Thyroid gland (tissue), 4 donors: ENCODE measurements at regions not wholly inside any gene's neighbourhood (a gene's known extent, or its start where the extent isn't known, plus 50 kb on each side); places are given as distances from the start of the nearest gene placed in this dataset.
A peak's percentile ranks its signal among the peaks of the same experiment; 100 is the strongest.

Experiments
- DNase-seq, 2 donors: peaks; one replicate each; pipeline ENCODE4 v3.0.0-alpha.2; 2019
- H3K27ac ChIP-seq, 3 donors: fragments of 200-600 bp; sonication (generic); 1 replicate in 2 of 3; 2 replicates in 1 of 3; pipeline ENCODE4 v1.5.1; 2016 to 2019; ENCODE audit warnings: mild to moderate bottlenecking in 1 of 3, moderate library complexity in 1 of 3
- H3K27me3 ChIP-seq: fragments of 200-600 bp; sonication (generic); one replicate; pipeline ENCODE4 v1.5.1; 2019
- H3K36me3 ChIP-seq, 2 donors: fragments of 200-600 bp; sonication (generic); one replicate each; pipeline ENCODE4 v1.5.1; 2016 to 2019
- H3K4me1 ChIP-seq, 2 donors: fragments of 200-600 bp; sonication (generic); one replicate each; pipeline ENCODE4 v1.5.1; 2017 to 2019
- H3K4me3 ChIP-seq, 3 donors: fragments of 200-600 bp; sonication (generic); replicated peaks in 1 of 3; 1 replicate in 2 of 3; 2 replicates in 1 of 3; pipeline ENCODE4 v1.5.1; 2016; ENCODE audit warnings: mild to moderate bottlenecking in 1 of 3
- H3K9me3 ChIP-seq: fragments of 200-600 bp; sonication (generic); one replicate; pipeline ENCODE4 v1.5.1; 2017
- POLR2A ChIP-seq, 2 donors: fragments of 450-650 bp; IDR thresholded peaks; one replicate each; pipeline ENCODE4 v1.6.1; 2017; ENCODE audit warnings: antibody characterized with exemption in 2 of 2, mild to moderate bottlenecking in 2 of 2, moderate library complexity in 1 of 2
- WGBS, 2 donors: methylation state at CpG; one replicate each; pipeline ENCODE4 v1.1.5; 2017; 5-methylcytosine and 5-hydroxymethylcytosine counted together
- intact Hi-C: fragments of 100-400 bp; cut with DNase I; formaldehyde crosslinking; loops from one replicate; pipeline ENCODE4 v1.15.1; 2023
- TF ChIP-seq, protein P1 (sequence below), 6 experiments: fragments of 200-600 bp in 3 of 6; fragments of 450-650 bp in 3 of 6; sonication (generic) in 3 of 6; IDR thresholded peaks; one replicate each; pipeline ENCODE4 v1.5.1; 2016 to 2019; ENCODE audit warnings: antibody characterized with exemption in 6 of 6, mild to moderate bottlenecking in 2 of 6, inconsistent platforms in 1 of 6, moderate library complexity in 1 of 6

DNA sequence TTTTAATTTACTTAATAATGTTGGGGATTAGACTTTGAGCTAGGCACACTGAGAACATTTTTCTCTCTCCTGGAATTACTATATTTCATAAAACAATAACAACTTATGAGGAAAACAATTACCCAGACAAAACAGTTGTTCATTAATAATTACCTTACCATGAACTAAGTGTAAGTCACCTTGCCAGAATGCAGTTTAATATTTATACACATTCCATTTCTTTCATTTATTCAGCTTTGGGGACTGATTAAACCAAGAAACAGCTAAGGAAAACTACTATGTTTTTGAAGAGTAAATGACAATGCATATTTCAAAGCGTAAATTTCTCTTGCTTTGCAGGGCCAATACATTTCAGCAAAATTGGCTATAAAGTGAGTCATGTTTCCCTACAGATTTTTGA is 616.2 kb downstream of the PRELID2 start:
- Histone ChIP-seq H3K27ac (no peak overlapping the region), H3K4me1 (no peaks in the 10 kb centered on the region), H3K9me3 (no peaks in the 10 kb centered on the region), H3K4me3 (no peak overlapping the region), H3K36me3 (no peaks in the 10 kb centered on the region), H3K27me3 (no peaks in the 10 kb centered on the region)
- TF ChIP-seq POLR2A (IDR thresholded peaks at IDR 0.05), result no peak
- TF ChIP-seq, protein P1, sequence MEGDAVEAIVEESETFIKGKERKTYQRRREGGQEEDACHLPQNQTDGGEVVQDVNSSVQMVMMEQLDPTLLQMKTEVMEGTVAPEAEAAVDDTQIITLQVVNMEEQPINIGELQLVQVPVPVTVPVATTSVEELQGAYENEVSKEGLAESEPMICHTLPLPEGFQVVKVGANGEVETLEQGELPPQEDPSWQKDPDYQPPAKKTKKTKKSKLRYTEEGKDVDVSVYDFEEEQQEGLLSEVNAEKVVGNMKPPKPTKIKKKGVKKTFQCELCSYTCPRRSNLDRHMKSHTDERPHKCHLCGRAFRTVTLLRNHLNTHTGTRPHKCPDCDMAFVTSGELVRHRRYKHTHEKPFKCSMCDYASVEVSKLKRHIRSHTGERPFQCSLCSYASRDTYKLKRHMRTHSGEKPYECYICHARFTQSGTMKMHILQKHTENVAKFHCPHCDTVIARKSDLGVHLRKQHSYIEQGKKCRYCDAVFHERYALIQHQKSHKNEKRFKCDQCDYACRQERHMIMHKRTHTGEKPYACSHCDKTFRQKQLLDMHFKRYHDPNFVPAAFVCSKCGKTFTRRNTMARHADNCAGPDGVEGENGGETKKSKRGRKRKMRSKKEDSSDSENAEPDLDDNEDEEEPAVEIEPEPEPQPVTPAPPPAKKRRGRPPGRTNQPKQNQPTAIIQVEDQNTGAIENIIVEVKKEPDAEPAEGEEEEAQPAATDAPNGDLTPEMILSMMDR (IDR thresholded peaks at IDR 0.05), result no peak
- no peak for DNase-seq
- WGBS, 2 donors, result 85 to 95% methylated on average over 1 of the region's 1 CpG
- intact Hi-C loops, result no loop called here

DNA sequence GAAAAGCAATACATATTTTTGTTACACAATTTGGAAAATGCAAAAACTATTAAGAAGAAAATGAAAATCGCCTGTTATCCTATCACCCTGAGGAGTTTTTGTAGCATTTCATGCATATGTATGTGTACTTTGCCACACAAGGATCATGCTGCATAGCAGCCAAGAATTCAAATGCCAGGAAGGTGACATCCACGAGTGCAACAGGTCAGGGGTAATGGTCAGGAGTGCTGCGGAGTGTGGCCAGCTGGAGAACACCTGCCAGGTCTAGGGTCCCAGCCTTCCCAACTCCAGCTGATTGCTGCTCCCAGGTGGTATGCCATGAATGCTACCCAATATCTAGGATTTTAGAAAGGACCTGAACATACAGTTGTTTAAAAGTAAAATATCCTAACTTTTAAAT is 617.1 kb downstream of the PRELID2 start:
- Histone ChIP-seq H3K4me1 (no peaks in the 10 kb centered on the region), H3K27ac (no peak overlapping the region), H3K36me3 (no peaks in the 10 kb centered on the region), H3K9me3 (no peaks in the 10 kb centered on the region), H3K4me3 (no peak overlapping the region), H3K27me3 (no peaks in the 10 kb centered on the region)
- WGBS, 2 donors, result 52 to 60% methylated on average over 3 of the region's 3 CpGs
- DNase-seq, result no peak
- TF ChIP-seq, protein P1 (IDR thresholded peaks at IDR 0.05), result no peak
- no peak for TF ChIP-seq POLR2A (IDR thresholded peaks at IDR 0.05)
- intact Hi-C loops, result no loop called here

DNA sequence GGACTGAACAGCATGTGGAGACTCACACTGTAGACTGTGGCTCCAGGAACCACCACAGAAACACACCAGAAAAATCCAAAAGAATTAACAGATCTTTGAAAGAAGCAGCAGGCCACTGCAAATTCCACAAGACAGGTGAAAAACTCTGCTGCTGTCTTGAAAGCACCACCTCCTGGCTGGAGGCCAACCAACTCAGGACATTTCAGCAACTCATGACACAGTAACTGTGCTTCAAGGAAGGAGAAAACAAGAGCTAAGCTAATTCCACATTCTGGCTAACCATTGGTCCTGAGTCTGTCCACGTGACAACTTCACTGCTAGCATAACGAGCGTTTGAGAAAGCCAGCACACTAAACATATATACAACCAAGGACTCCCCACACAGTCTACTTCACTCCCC is 625.1 kb downstream of the PRELID2 start:
- Histone ChIP-seq H3K4me3 (no peak overlapping the region), H3K27ac (no peak overlapping the region), H3K36me3 (no peaks in the 10 kb centered on the region), H3K9me3 (no peaks in the 10 kb centered on the region), H3K27me3 (no peaks in the 10 kb centered on the region), H3K4me1 (no peaks in the 10 kb centered on the region)
- TF ChIP-seq, protein P1 (IDR thresholded peaks at IDR 0.05), result no peak
- no peak for TF ChIP-seq POLR2A (IDR thresholded peaks at IDR 0.05)
- 70 to 83% methylated on average over 3 of the region's 3 CpGs for WGBS, 2 donors
- DNase-seq, result peak; percentile 21 to 27
- intact Hi-C loops, result no loop called here

DNA sequence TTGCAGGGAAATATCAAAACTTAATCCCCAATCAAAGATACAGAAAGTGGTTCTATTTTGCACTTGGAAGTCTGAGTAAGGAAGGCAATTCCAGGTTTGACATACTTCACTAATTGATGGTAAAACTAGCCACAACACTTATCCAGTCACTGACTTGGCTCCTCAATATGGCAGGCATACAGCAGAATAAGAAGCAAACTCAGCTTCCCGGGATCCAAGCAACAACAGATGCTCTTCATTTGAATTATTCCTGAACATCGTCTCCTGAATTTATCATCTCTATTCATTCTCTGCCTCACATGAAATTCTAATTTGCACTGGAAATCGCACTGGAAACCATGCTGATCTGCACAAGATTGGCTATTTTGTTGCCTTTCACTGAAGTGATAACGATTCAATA is 629.6 kb downstream of the PRELID2 start:
- intact Hi-C loops, result no loop called here
- Histone ChIP-seq H3K27me3 (no peaks in the 10 kb centered on the region), H3K4me1 (no peaks in the 10 kb centered on the region), H3K27ac (no peak overlapping the region), H3K36me3 (no peaks in the 10 kb centered on the region), H3K9me3 (no peaks in the 10 kb centered on the region), H3K4me3 (no peak overlapping the region)
- 72 to 78% methylated on average over 4 of the region's 4 CpGs for WGBS, 2 donors
- DNase-seq, result no peak
- no peak for TF ChIP-seq POLR2A (IDR thresholded peaks at IDR 0.05)
- TF ChIP-seq, protein P1 (IDR thresholded peaks at IDR 0.05), result no peak

DNA sequence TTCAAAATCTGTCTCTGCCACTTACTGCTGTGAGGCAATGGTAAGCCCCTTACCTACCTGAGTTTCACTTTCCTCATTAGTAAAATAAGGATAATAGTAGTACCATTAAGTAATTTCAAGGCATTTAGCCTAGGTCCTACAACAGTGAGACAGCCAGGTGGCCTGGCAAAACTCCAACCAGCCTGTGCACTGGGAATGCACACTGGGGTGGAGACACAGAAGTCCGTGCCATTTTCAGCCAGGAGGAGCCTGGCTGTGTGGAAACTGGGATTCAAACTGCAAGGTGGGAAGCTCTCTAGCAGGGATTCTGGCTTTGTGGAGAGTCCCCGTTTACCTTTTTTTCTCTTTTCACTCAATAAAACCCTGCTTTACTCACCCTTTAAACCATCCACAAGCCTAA is 630.4 kb downstream of the PRELID2 start:
- Histone ChIP-seq H3K4me1 (no peaks in the 10 kb centered on the region), H3K27ac (no peak overlapping the region), H3K9me3 (no peaks in the 10 kb centered on the region), H3K27me3 (no peaks in the 10 kb centered on the region), H3K36me3 (no peaks in the 10 kb centered on the region), H3K4me3 (no peak overlapping the region)
- intact Hi-C loops, result no loop called here
- 45 to 53% methylated on average over 2 of the region's 2 CpGs for WGBS, 2 donors
- TF ChIP-seq, protein P1 (IDR thresholded peaks at IDR 0.05), result no peak
- no peak for TF ChIP-seq POLR2A (IDR thresholded peaks at IDR 0.05)
- no peak for DNase-seq
